ENCODE measurements at regions not wholly inside any gene's neighbourhood (a gene's known extent, or its start where the extent isn't known, plus 50 kb on each side); places are given as distances from the start of the nearest gene placed in this dataset.

DNA sequence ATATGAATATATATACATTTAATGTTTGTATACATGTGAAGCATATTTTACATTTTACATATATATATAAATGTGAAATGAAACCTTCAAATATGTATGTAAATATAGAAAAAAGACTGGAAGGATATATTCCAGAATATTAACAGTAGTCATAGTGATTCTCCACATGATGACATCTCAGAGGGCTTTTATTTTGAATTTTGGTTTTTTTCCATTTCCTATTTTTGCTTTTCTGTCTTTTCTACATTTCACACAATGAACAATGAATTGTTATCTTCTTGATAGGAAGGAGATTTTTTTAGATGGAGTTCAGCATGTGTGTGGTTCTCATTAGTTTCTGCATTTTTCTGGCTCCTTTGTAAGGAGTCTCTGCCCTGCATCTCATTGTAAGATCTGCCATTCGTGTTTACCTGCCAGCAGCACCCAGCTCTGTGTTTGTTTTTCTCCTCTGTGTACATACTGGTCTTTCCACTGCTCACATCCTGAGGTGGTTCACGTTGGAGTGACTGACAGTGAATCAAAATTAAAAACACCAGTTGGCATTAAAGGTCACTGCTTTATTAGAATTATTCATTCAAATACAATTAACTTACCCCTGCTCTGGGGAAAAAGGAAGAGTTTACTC, 425.3 kb upstream of the MDFIC2 start:
- Histone ChIP-seq H3K9me3 (no peaks in the 10 kb centered on the region), H3K4me1 (no peaks in the 10 kb centered on the region), H3K27ac (no peak overlapping the region), H3K36me3 (no peaks in the 10 kb centered on the region), H3K27me3 (no peaks in the 10 kb centered on the region), H3K4me3 (no peak overlapping the region)
- DNase-seq = no peak
- no peak for TF ChIP-seq POLR2A (IDR thresholded peaks at IDR 0.05)
- TF ChIP-seq, protein P1, sequence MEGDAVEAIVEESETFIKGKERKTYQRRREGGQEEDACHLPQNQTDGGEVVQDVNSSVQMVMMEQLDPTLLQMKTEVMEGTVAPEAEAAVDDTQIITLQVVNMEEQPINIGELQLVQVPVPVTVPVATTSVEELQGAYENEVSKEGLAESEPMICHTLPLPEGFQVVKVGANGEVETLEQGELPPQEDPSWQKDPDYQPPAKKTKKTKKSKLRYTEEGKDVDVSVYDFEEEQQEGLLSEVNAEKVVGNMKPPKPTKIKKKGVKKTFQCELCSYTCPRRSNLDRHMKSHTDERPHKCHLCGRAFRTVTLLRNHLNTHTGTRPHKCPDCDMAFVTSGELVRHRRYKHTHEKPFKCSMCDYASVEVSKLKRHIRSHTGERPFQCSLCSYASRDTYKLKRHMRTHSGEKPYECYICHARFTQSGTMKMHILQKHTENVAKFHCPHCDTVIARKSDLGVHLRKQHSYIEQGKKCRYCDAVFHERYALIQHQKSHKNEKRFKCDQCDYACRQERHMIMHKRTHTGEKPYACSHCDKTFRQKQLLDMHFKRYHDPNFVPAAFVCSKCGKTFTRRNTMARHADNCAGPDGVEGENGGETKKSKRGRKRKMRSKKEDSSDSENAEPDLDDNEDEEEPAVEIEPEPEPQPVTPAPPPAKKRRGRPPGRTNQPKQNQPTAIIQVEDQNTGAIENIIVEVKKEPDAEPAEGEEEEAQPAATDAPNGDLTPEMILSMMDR (IDR thresholded peaks at IDR 0.05) = no peak

DNA sequence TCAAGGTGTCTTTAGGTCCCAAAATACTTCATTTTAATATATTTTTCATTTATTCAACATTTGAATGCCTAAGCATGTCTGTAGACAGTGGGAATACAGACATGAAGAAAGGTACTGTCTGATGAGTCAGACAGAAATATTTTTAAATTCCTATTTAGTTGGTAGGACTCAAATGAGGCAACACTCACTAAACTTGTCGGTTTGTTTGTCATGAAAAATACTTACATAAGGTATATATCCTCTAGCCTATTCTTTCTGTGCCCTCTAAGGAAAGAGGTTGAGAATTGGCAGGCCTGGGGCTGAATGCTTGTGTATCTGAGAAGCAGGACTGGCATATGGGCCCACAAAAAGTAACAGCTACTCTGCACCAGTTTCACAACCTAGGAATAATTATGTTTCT, 423.6 kb upstream of the MDFIC2 start:
- no peaks in the 10 kb centered on the region for H3K4me1 ChIP-seq
- TF ChIP-seq POLR2A (IDR thresholded peaks at IDR 0.05) = no peak
- TF ChIP-seq, protein P1 (IDR thresholded peaks at IDR 0.05) = no peak
- no peaks in the 10 kb centered on the region for H3K36me3 ChIP-seq
- no peak for DNase-seq
- no peaks in the 10 kb centered on the region for H3K9me3 ChIP-seq
- H3K4me3 ChIP-seq = no peak overlapping the region
- H3K27ac ChIP-seq = no peak overlapping the region
- no peaks in the 10 kb centered on the region for H3K27me3 ChIP-seq

DNA sequence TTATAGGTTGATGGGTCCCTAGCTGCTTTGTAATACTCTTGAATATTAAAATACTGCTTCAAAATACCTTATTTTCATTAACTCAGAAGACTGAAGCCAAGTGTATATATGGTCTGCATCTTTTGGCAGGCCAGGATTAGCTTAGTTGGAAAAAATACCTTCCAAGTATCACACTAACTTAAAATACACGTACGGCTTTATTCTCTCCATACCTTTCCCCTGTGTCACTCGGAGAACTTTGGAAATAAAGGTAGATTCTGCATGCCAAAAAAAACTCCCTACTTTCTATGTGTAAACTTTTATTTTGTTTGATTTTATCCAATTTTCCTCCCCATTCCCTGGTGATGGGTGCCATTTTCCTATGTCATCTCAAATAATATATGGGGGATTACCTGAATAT, 422.3 kb upstream of the MDFIC2 start:
- TF ChIP-seq, protein P1 (IDR thresholded peaks at IDR 0.05) = no peak
- TF ChIP-seq POLR2A (IDR thresholded peaks at IDR 0.05) = no peak
- no peaks in the 10 kb centered on the region for H3K27me3 ChIP-seq
- H3K4me1 ChIP-seq = no peaks in the 10 kb centered on the region
- DNase-seq = no peak
- H3K4me3 ChIP-seq = no peak overlapping the region
- no peak overlapping the region for H3K27ac ChIP-seq
- no peaks in the 10 kb centered on the region for H3K9me3 ChIP-seq
- H3K36me3 ChIP-seq = no peaks in the 10 kb centered on the region

DNA sequence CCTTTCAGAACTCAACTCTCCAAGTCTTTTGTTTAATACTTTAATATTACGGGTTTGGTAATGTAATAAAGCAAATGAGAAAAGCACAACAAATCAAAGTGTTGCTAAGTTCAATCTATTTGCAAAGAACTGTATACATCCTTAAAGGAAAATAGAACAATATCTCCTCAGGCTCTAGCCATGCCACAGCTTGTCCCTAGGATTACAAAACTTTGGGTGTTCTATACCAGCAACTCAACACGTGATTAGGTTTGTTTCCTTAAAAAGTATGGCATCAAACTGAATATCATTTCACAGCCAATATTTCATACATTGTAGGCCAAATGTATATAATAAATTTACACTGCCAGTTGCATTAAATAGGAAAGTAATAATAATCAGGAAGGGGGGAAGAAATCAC, 418.6 kb upstream of the MDFIC2 start:
- H3K4me1 ChIP-seq = no peaks in the 10 kb centered on the region
- H3K36me3 ChIP-seq = no peaks in the 10 kb centered on the region
- H3K27me3 ChIP-seq = no peaks in the 10 kb centered on the region
- no peak overlapping the region for H3K4me3 ChIP-seq
- TF ChIP-seq POLR2A (IDR thresholded peaks at IDR 0.05) = no peak
- TF ChIP-seq, protein P1 (IDR thresholded peaks at IDR 0.05) = no peak
- no peak for DNase-seq
- no peak overlapping the region for H3K27ac ChIP-seq
- H3K9me3 ChIP-seq = no peaks in the 10 kb centered on the region

DNA sequence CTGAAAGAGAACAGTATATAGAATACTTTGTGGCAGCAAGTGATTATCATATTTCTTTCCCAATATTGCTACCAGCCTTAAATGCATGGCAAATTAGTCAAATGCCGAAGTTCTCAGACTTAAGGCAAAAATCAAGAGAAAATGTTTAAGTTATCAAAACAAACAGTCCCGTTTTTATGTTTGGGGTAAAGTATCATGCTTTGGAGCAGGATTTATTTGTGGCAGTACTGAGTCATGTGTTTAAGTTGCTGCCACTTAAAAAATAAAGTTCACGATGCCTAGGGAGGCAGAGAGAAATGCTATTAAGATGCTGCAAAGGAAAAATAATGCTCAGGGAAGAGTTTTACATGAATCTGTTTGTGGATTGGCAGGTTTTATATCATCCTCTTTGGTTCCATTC, 417.4 kb upstream of the MDFIC2 start:
- Histone ChIP-seq H3K27ac (no peak overlapping the region), H3K4me1 (no peaks in the 10 kb centered on the region), H3K36me3 (no peaks in the 10 kb centered on the region), H3K9me3 (no peaks in the 10 kb centered on the region), H3K4me3 (no peak overlapping the region), H3K27me3 (no peaks in the 10 kb centered on the region)
- TF ChIP-seq, protein P1 (IDR thresholded peaks at IDR 0.05) = no peak
- no peak for TF ChIP-seq POLR2A (IDR thresholded peaks at IDR 0.05)
- DNase-seq = no peak

DNA sequence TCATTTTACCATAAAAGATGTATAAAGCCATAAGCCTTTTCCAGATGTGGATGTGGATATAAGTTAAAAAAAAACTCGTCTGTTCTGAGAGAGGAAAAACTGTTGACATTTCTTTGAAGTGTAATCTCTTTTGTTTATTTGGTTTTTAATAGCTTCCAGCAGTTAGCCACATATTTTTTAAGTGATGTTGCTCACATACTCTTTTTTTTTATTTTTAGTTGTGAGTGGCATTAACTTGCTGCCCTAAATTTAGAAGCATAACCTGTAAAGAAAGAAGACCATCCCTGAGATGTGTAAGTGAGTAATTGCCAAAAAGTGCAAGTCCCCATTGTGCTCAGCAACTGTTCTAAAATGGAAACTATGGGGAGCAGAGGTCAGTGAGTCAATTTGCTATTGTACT, 415.9 kb upstream of the MDFIC2 start:
- Histone ChIP-seq H3K4me3 (no peak overlapping the region), H3K4me1 (no peaks in the 10 kb centered on the region), H3K27me3 (no peaks in the 10 kb centered on the region), H3K27ac (no peak overlapping the region), H3K9me3 (no peaks in the 10 kb centered on the region), H3K36me3 (no peaks in the 10 kb centered on the region)
- no peak for TF ChIP-seq POLR2A (IDR thresholded peaks at IDR 0.05)
- TF ChIP-seq, protein P1 (IDR thresholded peaks at IDR 0.05) = no peak
- no peak for DNase-seq

Data from Peyer's patch (tissue), 4 donors.